Transverse colon (tissue), 4 donors: ENCODE measurements at regions not wholly inside any gene's neighbourhood (a gene's known extent, or its start where the extent isn't known, plus 50 kb on each side); places are given as distances from the start of the nearest gene placed in this dataset.

Source experiments
- DNase-seq: peaks from one replicate; pipeline ENCODE4 v3.0.0-alpha.2; 2019
- H3K27ac ChIP-seq, 4 donors: fragments of 200-600 bp; sonication (generic); 2 replicates each; pipeline ENCODE4 v1.5.1; 2016 to 2018; ENCODE audit warnings: inconsistent platforms in 4 of 4
- H3K27me3 ChIP-seq: fragments of 200-600 bp; sonication (generic); 2 replicates; pipeline ENCODE4 v1.5.1; 2017; ENCODE audit warnings: inconsistent platforms
- H3K36me3 ChIP-seq, 4 donors: fragments of 200-600 bp; sonication (generic); 2 replicates each; pipeline ENCODE4 v1.5.1; 2017 to 2019; ENCODE audit warnings: inconsistent platforms in 4 of 4
- H3K4me1 ChIP-seq, 4 donors: fragments of 200-600 bp; sonication (generic); 2 replicates each; pipeline ENCODE4 v1.5.1; 2017 to 2020; ENCODE audit warnings: inconsistent platforms in 4 of 4
- H3K4me3 ChIP-seq, 4 donors: fragments of 200-600 bp; sonication (generic); 1 replicate in 1 of 4; 2 replicates in 3 of 4; pipeline versions ENCODE4 v1.5.1 to v1.6.1; 2017 to 2019; ENCODE audit warnings: inconsistent platforms in 4 of 4
- H3K9me3 ChIP-seq, 2 donors: fragments of 200-600 bp; sonication (generic); 2 replicates each; pipeline ENCODE4 v1.5.1; 2017 to 2019; ENCODE audit warnings: inconsistent platforms in 2 of 2
- CTCF ChIP-seq, 5 experiments: fragments of 200-600 bp in 3 of 5; fragments of 450-650 bp in 2 of 5; sonication (generic) in 3 of 5; IDR thresholded peaks; 1 replicate in 2 of 5; 2 replicates in 3 of 5; pipeline ENCODE4 v1.5.1; 2016 to 2017; ENCODE audit warnings: antibody characterized with exemption in 5 of 5, inconsistent platforms in 3 of 5, mild to moderate bottlenecking in 2 of 5, moderate library complexity in 1 of 5
- EP300 ChIP-seq: sonication (generic); formaldehyde crosslinking; IDR thresholded peaks from one replicate; pipeline ENCODE4 v1.6.1; 2017; ENCODE audit warnings: antibody characterized with exemption, low read depth
- POLR2A ChIP-seq: fragments of 450-650 bp; IDR thresholded peaks from one replicate; pipeline ENCODE4 v1.6.1; 2016; ENCODE audit warnings: antibody characterized with exemption, mild to moderate bottlenecking, moderate library complexity
- POLR2AphosphoS5 ChIP-seq, 3 donors: sonication (generic); formaldehyde crosslinking; IDR thresholded peaks; one replicate each; pipeline ENCODE4 v1.6.1; 2016; ENCODE audit warnings: antibody characterized with exemption in 3 of 3
- WGBS, 2 donors: methylation state at CpG; one replicate each; pipeline ENCODE4 v1.1.5; 2018; ENCODE audit warnings: low coverage in 1 of 2; 5-methylcytosine and 5-hydroxymethylcytosine counted together
- in situ Hi-C, 4 donors: fragments of 200-750 bp; cut with MboI; loops; one replicate each; pipeline versions ENCODE4 v1.15.0 to v1.15.1; 2017; ENCODE audit warnings: low sequenced_read_pairs in 3 of 4, low pct_ligation_motif_present in 1 of 4, low pct_unique_long_range_greater_than_20kb in 1 of 4
- intact Hi-C: fragments of 100-400 bp; cut with DNase I; formaldehyde crosslinking; loops from one replicate; pipeline ENCODE4 v1.15.1; 2023; ENCODE audit warnings: low total_unique reads

- H3K9me3 ChIP-seq, result peaks cover 8 to 13% of the 10 kb centered on the region in 2 donors
- TF ChIP-seq POLR2A, result no peak
- TF ChIP-seq POLR2AphosphoS5 (IDR thresholded peaks at IDR 0.05), result no peak
- no peak for TF ChIP-seq EP300
- TF ChIP-seq CTCF (IDR thresholded peaks at IDR 0.05), result no peak
- in situ Hi-C loops, result no loop called here
- 69 to 78% methylated on average over 4 of the region's 4 CpGs for WGBS, 2 donors
- no peaks in the 10 kb centered on the region for H3K27me3 ChIP-seq
- H3K4me3 ChIP-seq, result no peak overlapping the region
- no peaks in the 10 kb centered on the region for H3K36me3 ChIP-seq
- H3K4me1 ChIP-seq, result no peaks in the 10 kb centered on the region
- no peak overlapping the region for H3K27ac ChIP-seq
- no peak for DNase-seq
- intact Hi-C loops, result no loop called here
These were observed 256.5 kb upstream of the FBXL7 start for GRCh38 chr5:15243301-15244020.

- in situ Hi-C loops (no loop called here), intact Hi-C loops (no loop called here)
- no peak for DNase-seq
- WGBS, 2 donors, result 86 to 87% methylated on average over 1 of the region's 1 CpG
- peaks cover 8 to 9% of the 10 kb centered on the region in 2 donors for H3K9me3 ChIP-seq
- H3K4me1 ChIP-seq, result peaks cover 0 to 5% (median 0%) of the 10 kb centered on the region in 4 donors
- no peaks in the 10 kb centered on the region for H3K27me3 ChIP-seq
- no peaks in the 10 kb centered on the region for H3K36me3 ChIP-seq
- H3K27ac ChIP-seq, result no peak overlapping the region
- H3K4me3 ChIP-seq, result no peak overlapping the region
- no peak for TF ChIP-seq POLR2AphosphoS5 (IDR thresholded peaks at IDR 0.05)
- TF ChIP-seq EP300, result no peak
- TF ChIP-seq CTCF (IDR thresholded peaks at IDR 0.05), result no peak
- TF ChIP-seq POLR2A, result no peak
These were observed 258.7 kb upstream of the FBXL7 start for GRCh38 chr5:15241216-15241821.

- in situ Hi-C loops (no loop called here), intact Hi-C loops (no loop called here)
- DNase-seq, result no peak
- WGBS, 2 donors, result 78 to 90% methylated on average over 2 of the region's 2 CpGs
- TF ChIP-seq EP300 (no peak), POLR2A (no peak), CTCF (IDR thresholded peaks at IDR 0.05) (no peak), POLR2AphosphoS5 (IDR thresholded peaks at IDR 0.05) (no peak)
- no peak overlapping the region for H3K27ac ChIP-seq
- H3K27me3 ChIP-seq, result no peaks in the 10 kb centered on the region
- H3K36me3 ChIP-seq, result no peaks in the 10 kb centered on the region
- H3K4me1 ChIP-seq, result peaks cover 0 to 5% (median 0%) of the 10 kb centered on the region in 4 donors
- no peak overlapping the region for H3K4me3 ChIP-seq
- no peaks in the 10 kb centered on the region for H3K9me3 ChIP-seq
These were observed 262.0 kb upstream of the FBXL7 start for GRCh38 chr5:15238006-15238405.

GRCh38 chr5:15236911-15237508, 263.0 kb upstream of the FBXL7 start:
- WGBS, 2 donors, result 74 to 97% methylated on average over 3 to 4 of the region's 4 CpGs
- in situ Hi-C loops (no loop called here), intact Hi-C loops (no loop called here)
- Histone ChIP-seq H3K4me3 (no peak overlapping the region), H3K36me3 (no peaks in the 10 kb centered on the region), H3K27me3 (no peaks in the 10 kb centered on the region), H3K9me3 (no peaks in the 10 kb centered on the region), H3K4me1 (peaks cover 0 to 5% (median 0%) of the 10 kb centered on the region in 4 donors), H3K27ac (no peak overlapping the region)
- TF ChIP-seq CTCF (IDR thresholded peaks at IDR 0.05) (no peak), POLR2A (no peak), POLR2AphosphoS5 (IDR thresholded peaks at IDR 0.05) (no peak), EP300 (no peak)
- no peak for DNase-seq
